ENCODE measurements at regions not wholly inside any gene's neighbourhood (a gene's known extent, or its start where the extent isn't known, plus 50 kb on each side); places are given as distances from the start of the nearest gene placed in this dataset.

DNA sequence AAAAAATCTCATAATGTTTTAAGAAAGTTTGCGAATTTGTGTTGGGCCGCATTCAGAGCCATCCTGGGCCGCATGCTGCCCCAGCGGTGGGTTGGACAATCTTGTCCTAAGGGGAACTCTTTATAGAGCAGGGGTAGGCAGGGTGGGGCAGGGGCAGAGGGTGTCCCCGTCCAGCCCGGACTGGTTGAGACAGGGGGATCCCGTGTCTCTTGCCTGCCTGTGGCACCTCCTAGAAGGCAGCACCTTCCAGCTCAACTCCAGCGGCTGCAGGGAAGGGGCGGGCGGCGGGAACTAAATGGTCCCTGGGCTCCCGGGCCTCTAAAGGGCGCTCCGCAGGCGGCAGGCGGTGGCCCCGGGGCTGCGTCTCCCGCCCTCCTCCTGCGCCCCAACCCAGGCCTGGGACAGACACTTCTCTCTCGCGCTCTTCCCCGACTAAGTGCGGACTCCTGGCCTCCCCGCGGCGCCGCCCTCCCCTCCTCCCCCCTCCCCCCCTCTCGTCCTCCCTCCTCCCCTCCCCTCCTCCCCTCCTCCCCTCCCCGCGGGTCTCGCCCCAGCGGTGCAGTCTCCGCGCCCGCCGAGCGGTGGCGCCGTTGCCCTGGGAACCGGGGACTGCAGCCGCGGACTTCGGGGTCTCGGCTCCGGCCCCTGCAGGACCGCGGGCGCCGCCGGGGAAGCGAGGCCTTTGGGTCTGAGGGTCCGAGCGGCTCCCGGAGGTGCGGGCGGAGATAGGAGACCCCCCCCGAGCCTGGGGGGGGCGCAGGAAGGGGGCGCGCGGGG is 132.6 kb downstream of the MRPL36 start:
- TF ChIP-seq ZNF274 (IDR thresholded peaks at IDR 0.05; ENCODE audit: low read depth, low read length) = no peak
- TF ChIP-seq SUZ12 (IDR thresholded peaks at IDR 0.05; ENCODE audit: extremely low read depth, insufficient read depth, insufficient read length) = no peak
